MM.1S (cell line): ENCODE measurements at regions not wholly inside any gene's neighbourhood (a gene's known extent, or its start where the extent isn't known, plus 50 kb on each side); places are given as distances from the start of the nearest gene placed in this dataset.

Experiments used
- CTCF ChIP-seq: fragments of 300-600 bp; sonication (generic); IDR thresholded peaks from 2 replicates; pipeline ENCODE4 v1.5.1; 2016; ENCODE audit warnings: antibody characterized with exemption, low read length, mixed read lengths
- EZH2 ChIP-seq: fragments of 300-600 bp; sonication (generic); optimal IDR thresholded peaks from 2 replicates; pipeline ENCODE3; 2017; ENCODE audit warnings: low read depth, mild to moderate bottlenecking, antibody characterized with exemption, low read length, mixed read lengths
- EZH2phosphoT487 ChIP-seq: fragments of 300-600 bp; sonication (generic); IDR thresholded peaks from 2 replicates; pipeline ENCODE4 v1.6.1; 2018; ENCODE audit warnings: antibody characterized with exemption, low read length

- TF ChIP-seq CTCF (peak; percentile 76), EZH2phosphoT487 (no peak), EZH2 (no peak)
Measured at GRCh38 chr2:175366815-175367214, 185.3 kb upstream of the ATP5MC3 start.
